ENCODE measurements at regions not wholly inside any gene's neighbourhood (a gene's known extent, or its start where the extent isn't known, plus 50 kb on each side); places are given as distances from the start of the nearest gene placed in this dataset.

GRCh38 chr13:93118081-93118615, 108.5 kb upstream of the GPC6 start:
- intact Hi-C loops (cut with DNase I; ENCODE audit: low total_unique reads), result no loop called here
- TF ChIP-seq POLR2A (IDR thresholded peaks at IDR 0.05), result no peak
- TF ChIP-seq CTCF (IDR thresholded peaks at IDR 0.05), result no peak
- no peak for TF ChIP-seq POLR2AphosphoS5 (IDR thresholded peaks at IDR 0.05)
- TF ChIP-seq EP300 (IDR thresholded peaks at IDR 0.05), result no peak
- Histone ChIP-seq H3K9me3 (no peaks in the 10 kb centered on the region), H3K36me3 (no peaks in the 10 kb centered on the region), H3K27me3 (no peaks in the 10 kb centered on the region), H3K4me1 (no peaks in the 10 kb centered on the region), H3K4me3 (no peak overlapping the region), H3K27ac (no peak overlapping the region)
- no peak for DNase-seq
- WGBS, 5 donors, result 47 to 59% (median 56%) methylated on average over 3 of the region's 3 CpGs

GRCh38 chr13:93140912-93141311, 85.7 kb upstream of the GPC6 start:
- DNase-seq, result no peak
- Histone ChIP-seq H3K9me3 (no peaks in the 10 kb centered on the region), H3K27me3 (no peaks in the 10 kb centered on the region), H3K4me1 (no peaks in the 10 kb centered on the region), H3K27ac (no peak overlapping the region), H3K36me3 (no peaks in the 10 kb centered on the region), H3K4me3 (no peak overlapping the region)
- intact Hi-C loops (cut with DNase I; ENCODE audit: low total_unique reads), result no loop called here
- TF ChIP-seq EP300 (IDR thresholded peaks at IDR 0.05), result no peak
- TF ChIP-seq POLR2AphosphoS5 (IDR thresholded peaks at IDR 0.05), result no peak
- TF ChIP-seq POLR2A (IDR thresholded peaks at IDR 0.05), result no peak
- no peak for TF ChIP-seq CTCF (IDR thresholded peaks at IDR 0.05)
- WGBS, 5 donors, result 70 to 88% (median 86%) methylated on average over 2 of the region's 2 CpGs

GRCh38 chr13:93144031-93144430, 82.6 kb upstream of the GPC6 start:
- no peak overlapping the region for H3K27ac ChIP-seq
- no peak for TF ChIP-seq CTCF (IDR thresholded peaks at IDR 0.05)
- TF ChIP-seq EP300 (IDR thresholded peaks at IDR 0.05), result no peak
- TF ChIP-seq POLR2A (IDR thresholded peaks at IDR 0.05), result no peak
- TF ChIP-seq POLR2AphosphoS5 (IDR thresholded peaks at IDR 0.05), result no peak
- intact Hi-C loops (cut with DNase I; ENCODE audit: low total_unique reads), result no loop called here
- no peak overlapping the region for H3K4me3 ChIP-seq
- no peaks in the 10 kb centered on the region for H3K27me3 ChIP-seq
- H3K36me3 ChIP-seq, result no peaks in the 10 kb centered on the region
- no peak for DNase-seq
- no peaks in the 10 kb centered on the region for H3K9me3 ChIP-seq
- H3K4me1 ChIP-seq, result no peaks in the 10 kb centered on the region
- WGBS, 5 donors, result 69 to 84% (median 73%) methylated on average over 4 of the region's 4 CpGs

- H3K4me3 ChIP-seq, result no peak overlapping the region
- TF ChIP-seq CTCF (IDR thresholded peaks at IDR 0.05) (no peak), POLR2A (IDR thresholded peaks at IDR 0.05) (no peak), POLR2AphosphoS5 (IDR thresholded peaks at IDR 0.05) (no peak)
- no peaks in the 10 kb centered on the region for H3K4me1 ChIP-seq
- intact Hi-C loops (cut with DNase I; ENCODE audit: low total_unique reads), result no loop called here
- DNase-seq, result no peak
- H3K36me3 ChIP-seq, result no peaks in the 10 kb centered on the region
- WGBS, 5 donors, result 50 to 74% (median 68%) methylated on average over 2 of the region's 2 CpGs
- no peak overlapping the region for H3K27ac ChIP-seq
- no peaks in the 10 kb centered on the region for H3K27me3 ChIP-seq
- no peaks in the 10 kb centered on the region for H3K9me3 ChIP-seq
Measured at GRCh38 chr13:93145199-93145598, 81.4 kb upstream of the GPC6 start.

Data from stomach (tissue), 8 donors.